Bronchial epithelial cell (primary cell): ENCODE measurements at regions not wholly inside any gene's neighbourhood (a gene's known extent, or its start where the extent isn't known, plus 50 kb on each side); places are given as distances from the start of the nearest gene placed in this dataset.

Experiments used
- DNase-seq: peaks from one replicate; pipeline ENCODE4 v3.0.0-alpha.2; 2010; ENCODE audit warnings: low read depth
- FAIRE-seq: peaks from 2 replicates; lab custom pipeline; 2011; peaks lifted over from hg19 to GRCh38; lab: Jason Lieb, UNC
- H3K27me3 ChIP-seq: 2 replicates; pipeline ENCODE4 v1.5.1; 2011; ENCODE audit warnings: low read length; ENCODE audit not compliant: control insufficient read depth, insufficient read depth
- H3K36me3 ChIP-seq: 2 replicates; pipeline ENCODE4 v1.5.1; 2011; ENCODE audit warnings: low read length; ENCODE audit not compliant: control insufficient read depth, insufficient read depth
- H3K4me3 ChIP-seq: 2 replicates; pipeline ENCODE4 v1.5.1; 2011; ENCODE audit warnings: mild to moderate bottlenecking, low read depth, low read length, control low read depth
- CTCF ChIP-seq: IDR thresholded peaks from 2 replicates; pipeline ENCODE4 v1.5.1; 2011; ENCODE audit warnings: mild to moderate bottlenecking, moderate library complexity, low read length, control low read depth, inconsistent platforms; ENCODE audit not compliant: insufficient read depth, severe bottlenecking

- Histone ChIP-seq H3K27me3 (no peaks in the 10 kb centered on the region), H3K36me3 (no peaks in the 10 kb centered on the region), H3K4me3 (no peak overlapping the region)
- FAIRE-seq = no peak
- no peak for TF ChIP-seq CTCF
- DNase-seq = no peak
Observed at GRCh38 chr1:187267827-187268226, 439.1 kb downstream of the PLA2G4A start.

- Histone ChIP-seq H3K36me3 (no peaks in the 10 kb centered on the region), H3K27me3 (no peaks in the 10 kb centered on the region), H3K4me3 (no peak overlapping the region)
- FAIRE-seq = no peak
- no peak for TF ChIP-seq CTCF
- no peak for DNase-seq
Observed at GRCh38 chr1:187270256-187270655, 441.5 kb downstream of the PLA2G4A start.

GRCh38 chr1:187275346-187275745 is 446.6 kb downstream of the PLA2G4A start:
- no peaks in the 10 kb centered on the region for H3K27me3 ChIP-seq

GRCh38 chr1:187275985-187276575 is 447.3 kb downstream of the PLA2G4A start:
- Histone ChIP-seq H3K27me3 (no peaks in the 10 kb centered on the region), H3K4me3 (no peak overlapping the region), H3K36me3 (no peaks in the 10 kb centered on the region)
- DNase-seq = no peak
- TF ChIP-seq CTCF = no peak
- no peak for FAIRE-seq

More at GRCh38 chr1:187275346-187275745, 446.6 kb downstream of the PLA2G4A start:
- Histone ChIP-seq H3K4me3 (no peak overlapping the region), H3K36me3 (no peaks in the 10 kb centered on the region)
- peak; percentile 21 for DNase-seq
- TF ChIP-seq CTCF = no peak
- no peak for FAIRE-seq

GRCh38 chr1:187276677-187277076 is 447.9 kb downstream of the PLA2G4A start:
- TF ChIP-seq CTCF = no peak
- FAIRE-seq = no peak

GRCh38 chr1:187280031-187280430 is 451.3 kb downstream of the PLA2G4A start:
- no peaks in the 10 kb centered on the region for H3K27me3 ChIP-seq
- H3K36me3 ChIP-seq = no peaks in the 10 kb centered on the region
- DNase-seq (no peak), FAIRE-seq (no peak)
- TF ChIP-seq CTCF = no peak
- H3K4me3 ChIP-seq = no peak overlapping the region

More at GRCh38 chr1:187276677-187277076, 447.9 kb downstream of the PLA2G4A start:
- DNase-seq = no peak
- H3K4me3 ChIP-seq = no peak overlapping the region
- no peaks in the 10 kb centered on the region for H3K36me3 ChIP-seq
- no peaks in the 10 kb centered on the region for H3K27me3 ChIP-seq
